DMS114 treated with DMSO at 0.1 percent for 48 hours (cell line): ENCODE measurements at regions not wholly inside any gene's neighbourhood (a gene's known extent, or its start where the extent isn't known, plus 50 kb on each side); places are given as distances from the start of the nearest gene placed in this dataset.

Experiments used
- DNase-seq: peaks from one replicate; lab custom pipeline; 2025; ENCODE audit not compliant: unreplicated experiment; lab: John Stamatoyannopoulos, UW

- no peak for DNase-seq
Observed at GRCh38 chr14:87566991-87567390, 426.0 kb downstream of the GALC start.

- no peak for DNase-seq
Observed at GRCh38 chr14:87547536-87547935, 445.4 kb downstream of the GALC start.

DNA sequence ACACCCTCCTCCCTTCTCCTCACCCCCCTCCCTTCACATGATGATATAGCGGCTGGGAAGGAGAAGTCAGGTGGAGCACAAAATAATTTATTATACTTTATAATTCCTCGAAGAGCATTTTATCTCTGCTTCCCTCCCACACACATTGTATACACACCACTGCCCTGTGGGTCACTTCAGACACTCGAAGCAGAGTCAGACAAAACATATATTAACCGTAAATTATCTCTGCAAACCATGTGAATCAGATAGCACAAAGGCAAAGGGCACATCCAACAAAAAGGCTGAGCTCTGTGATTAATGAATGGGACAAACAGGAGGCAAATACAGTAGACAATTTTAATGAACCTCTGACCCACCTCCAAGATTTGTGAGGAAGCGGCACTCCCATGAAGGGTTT is 450.7 kb downstream of the GALC start:
- DNase-seq, result no peak

- no peak for DNase-seq
Observed at GRCh38 chr14:87540339-87540738, 452.6 kb downstream of the GALC start.

- DNase-seq, result no peak
Observed at GRCh38 chr14:87529081-87529480, 463.9 kb downstream of the GALC start.

DNA sequence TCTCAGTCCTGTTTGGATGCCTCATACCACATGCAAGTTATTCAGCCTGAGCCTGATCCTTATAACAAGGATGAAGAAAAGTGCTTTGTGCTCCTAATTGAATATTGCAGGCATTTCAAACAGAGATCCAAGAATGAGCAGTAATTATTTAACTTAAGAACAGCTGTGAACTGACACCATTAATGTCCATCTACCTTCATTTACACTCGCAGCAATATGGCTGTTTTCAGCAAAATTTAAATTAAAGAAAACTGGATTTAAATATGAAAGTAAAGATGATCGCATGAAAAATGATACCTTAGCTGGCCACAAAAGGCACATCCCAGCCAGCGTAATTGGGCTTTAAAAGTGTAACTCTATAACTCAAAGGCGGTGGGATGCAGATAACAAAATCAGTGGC is 466.3 kb downstream of the GALC start:
- DNase-seq, result no peak

DNA sequence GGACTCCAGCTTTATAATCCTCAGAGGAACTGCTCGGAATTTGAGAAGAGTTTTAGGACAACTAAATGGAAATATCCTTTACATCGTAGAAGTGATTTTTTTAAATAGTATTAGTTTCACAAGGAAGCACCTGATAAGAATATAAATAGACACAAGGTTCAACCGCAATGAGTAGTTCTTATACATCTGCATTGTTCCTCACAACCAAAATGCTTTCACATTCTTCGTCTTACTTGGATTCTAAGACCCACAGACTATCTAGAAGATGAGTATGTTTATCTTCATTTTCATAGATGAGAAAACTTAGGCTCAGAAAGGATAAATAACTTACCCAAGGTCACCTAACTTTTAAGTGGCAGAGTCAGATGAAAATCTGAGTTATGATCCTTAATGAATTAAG is 469.0 kb downstream of the GALC start:
- no peak for DNase-seq

DNA sequence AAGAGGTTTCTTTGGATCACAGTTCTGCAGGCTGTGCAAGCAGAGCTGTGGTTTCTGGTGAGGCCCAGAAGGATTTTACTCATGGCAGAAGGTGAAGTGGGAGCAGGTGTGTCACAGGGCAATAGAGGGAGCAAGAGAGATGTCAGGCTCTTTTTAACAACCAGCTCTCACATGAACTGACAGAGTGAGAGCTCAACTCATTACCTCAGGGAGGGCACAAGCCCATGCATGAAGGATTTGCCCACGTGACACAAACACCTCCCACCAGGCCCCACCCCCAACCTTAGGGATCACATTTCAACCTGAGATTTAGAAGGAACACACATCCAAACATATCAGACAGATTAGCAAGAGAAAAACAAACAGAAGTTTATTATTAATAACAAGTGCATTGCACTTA is 470.4 kb downstream of the GALC start:
- DNase-seq, result no peak

GRCh38 chr14:87508333-87508732 is 484.6 kb downstream of the GALC start:
- DNase-seq, result no peak

- no peak for DNase-seq
Observed at GRCh38 chr14:87503711-87504110, 489.3 kb downstream of the GALC start.

DNA sequence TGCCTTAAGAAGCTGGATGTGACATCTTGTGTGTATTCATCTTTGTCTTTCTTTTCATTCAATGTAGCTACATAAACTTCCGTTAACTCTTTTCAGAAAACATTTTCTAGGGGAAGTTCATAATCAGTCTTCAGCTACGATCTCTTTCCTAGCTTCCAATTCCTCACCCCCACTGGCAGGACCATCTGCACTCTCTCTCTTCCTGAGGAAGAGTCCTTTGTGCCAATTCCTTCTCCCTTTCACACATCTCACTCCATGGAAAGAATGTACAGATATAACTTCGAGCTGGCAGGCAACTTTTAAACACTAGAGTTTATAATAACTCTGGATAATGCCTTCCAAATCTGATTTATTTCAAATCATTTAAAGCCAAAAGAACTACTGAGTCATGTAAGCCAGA is 495.7 kb downstream of the GALC start:
- no peak for DNase-seq

- DNase-seq, result no peak
Observed at GRCh38 chr14:87494010-87494409, 499.0 kb downstream of the GALC start.

DNA sequence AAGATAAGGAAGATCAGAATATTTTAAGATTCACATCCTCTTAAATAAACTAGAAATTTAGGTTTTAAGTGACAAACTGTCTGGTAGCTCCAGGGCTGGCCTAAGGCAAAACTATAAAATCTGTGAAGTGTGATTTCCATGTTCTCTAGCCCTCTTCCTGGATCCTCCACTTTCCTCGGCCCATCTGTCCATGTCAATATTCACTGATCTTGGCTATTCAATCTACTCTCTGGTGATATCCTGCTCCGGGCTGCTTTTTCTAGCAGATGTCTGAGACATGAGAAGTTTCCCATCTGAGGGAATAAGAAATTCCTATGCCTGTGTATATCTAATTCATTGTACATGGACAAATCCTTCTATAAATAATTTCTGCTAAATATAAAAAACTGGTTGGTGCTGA is 500.4 kb downstream of the GALC start:
- no peak for DNase-seq

- DNase-seq, result no peak
Observed at GRCh38 chr14:87491816-87492215, 501.2 kb downstream of the GALC start.

DNA sequence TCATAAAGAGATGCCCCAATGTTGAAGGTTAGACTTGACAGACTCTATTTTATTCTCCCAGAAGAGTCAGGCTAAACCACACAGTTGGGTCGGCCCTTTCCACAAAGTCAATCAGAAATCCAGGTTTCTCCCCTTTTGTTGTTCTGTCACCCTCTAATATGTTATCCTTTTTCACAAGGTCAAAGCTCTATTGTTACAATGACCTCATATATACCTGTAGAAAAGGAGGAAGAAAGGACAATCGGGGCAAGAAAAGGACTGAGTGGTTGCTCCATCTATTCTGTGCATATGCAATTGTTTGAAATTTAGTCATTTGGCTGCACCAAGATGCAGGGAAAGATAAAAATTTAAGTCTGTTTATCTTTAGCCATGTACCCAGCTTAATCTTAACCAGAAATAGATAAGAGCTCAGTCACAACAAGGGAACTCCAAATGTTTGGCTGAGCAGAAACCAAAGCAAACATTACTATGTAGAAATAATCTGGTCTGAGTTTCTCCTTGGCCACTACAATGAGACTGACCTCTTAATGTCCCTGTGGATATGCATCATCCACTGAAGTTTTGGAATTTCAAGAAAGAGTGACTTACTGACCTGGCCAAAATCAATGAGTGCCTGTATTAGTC is 503.7 kb downstream of the GALC start:
- no peak for DNase-seq

- no peak for DNase-seq
Observed at GRCh38 chr14:87483271-87484260, 509.4 kb downstream of the GALC start.

- DNase-seq, result no peak
Observed at GRCh38 chr14:87468531-87468930, 524.5 kb downstream of the GALC start.

DNA sequence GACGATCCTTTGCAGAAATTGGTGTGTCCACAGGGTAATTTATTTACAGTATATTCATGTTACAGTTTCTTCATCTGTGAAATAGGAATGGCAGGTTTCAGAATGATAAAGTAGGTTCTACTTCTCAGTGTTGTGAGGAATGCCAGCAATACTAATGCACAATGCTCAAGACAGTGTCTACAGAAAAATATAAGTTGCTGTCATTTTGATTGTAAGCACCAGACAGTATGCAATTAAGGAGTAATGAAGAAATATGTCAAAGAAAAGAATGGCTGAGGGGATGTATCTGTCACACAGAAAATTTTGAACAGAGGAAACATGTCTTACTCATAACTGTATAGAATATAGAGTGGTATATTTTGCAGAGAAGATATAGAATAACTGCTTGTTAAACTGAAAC is 525.4 kb downstream of the GALC start:
- no peak for DNase-seq

GRCh38 chr14:87465770-87466169 is 527.2 kb downstream of the GALC start:
- no peak for DNase-seq

- no peak for DNase-seq
Observed at GRCh38 chr14:87461704-87462103, 531.3 kb downstream of the GALC start.

DNA sequence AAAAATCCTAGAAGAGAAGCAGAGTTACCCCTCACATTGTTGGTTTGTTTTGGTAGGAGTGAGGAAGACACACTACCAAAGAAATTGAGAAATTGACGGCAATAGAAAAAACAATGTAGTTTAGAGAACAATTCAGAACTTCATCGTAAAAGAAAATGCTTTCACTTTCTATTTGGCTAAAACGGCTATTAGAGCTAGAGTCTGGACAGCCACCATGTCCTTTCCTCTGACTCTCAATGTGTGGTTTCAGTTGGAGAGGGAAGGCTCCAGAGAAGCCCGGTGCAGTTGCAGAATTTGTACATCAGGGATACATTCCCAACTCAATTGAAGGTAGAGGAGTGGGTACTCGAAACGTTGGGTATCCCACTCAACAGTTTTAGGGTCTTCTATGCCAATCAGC is 535.3 kb downstream of the GALC start:
- no peak for DNase-seq

GRCh38 chr14:87450193-87450592 is 542.8 kb downstream of the GALC start:
- DNase-seq, result no peak
